MM.1S (cell line): ENCODE measurements at regions not wholly inside any gene's neighbourhood (a gene's known extent, or its start where the extent isn't known, plus 50 kb on each side); places are given as distances from the start of the nearest gene placed in this dataset.

Experiments used
- CTCF ChIP-seq: fragments of 300-600 bp; sonication (generic); IDR thresholded peaks from 2 replicates; pipeline ENCODE4 v1.5.1; 2016; ENCODE audit warnings: antibody characterized with exemption, low read length, mixed read lengths
- EZH2 ChIP-seq: fragments of 300-600 bp; sonication (generic); optimal IDR thresholded peaks from 2 replicates; pipeline ENCODE3; 2017; ENCODE audit warnings: low read depth, mild to moderate bottlenecking, antibody characterized with exemption, low read length, mixed read lengths

DNA sequence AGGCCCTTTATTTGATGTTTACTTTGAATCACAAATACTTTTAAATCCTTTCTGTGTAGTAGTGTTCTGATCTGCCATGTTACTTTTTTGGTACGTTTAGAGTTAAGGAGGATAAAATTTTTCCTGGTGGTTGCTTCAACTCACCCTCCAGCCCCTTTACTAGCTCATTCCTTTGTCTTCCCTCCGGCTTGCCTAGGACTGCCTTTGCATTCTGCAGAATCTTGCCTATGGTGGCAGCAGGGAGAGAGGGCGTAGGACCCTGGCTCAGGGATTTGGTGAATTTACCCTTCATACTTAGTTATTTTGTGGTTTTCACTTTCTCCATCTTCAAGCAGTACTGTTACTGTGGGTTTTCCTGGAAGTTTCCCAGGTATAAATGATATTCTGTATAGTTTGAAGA is 833.5 kb downstream of the XPNPEP1 start:
- TF ChIP-seq CTCF (no peak), EZH2 (no peak)
